Ishikawa (cell line): ENCODE measurements at regions not wholly inside any gene's neighbourhood (a gene's known extent, or its start where the extent isn't known, plus 50 kb on each side); places are given as distances from the start of the nearest gene placed in this dataset.

Experiments
- MAX ChIP-seq: IDR thresholded peaks from 2 replicates; pipeline ENCODE4 v1.6.1; 2012
- NFIC ChIP-seq: IDR thresholded peaks from 2 replicates; pipeline ENCODE4 v1.6.1; 2012
- REST ChIP-seq: IDR thresholded peaks from 2 replicates; pipeline ENCODE4 v1.6.1; 2012; ENCODE audit warnings: low read depth, mild to moderate bottlenecking
- TCF12 ChIP-seq: IDR thresholded peaks from 2 replicates; pipeline ENCODE4 v1.6.1; 2012; ENCODE audit warnings: low read depth

GRCh38 chr2:181140414-181140813 is 160.0 kb downstream of the UBE2E3 start:
- TF ChIP-seq NFIC (no peak), REST (no peak), TCF12 (no peak), MAX (no peak)
